ENCODE measurements at regions not wholly inside any gene's neighbourhood (a gene's known extent, or its start where the extent isn't known, plus 50 kb on each side); places are given as distances from the start of the nearest gene placed in this dataset.

DNA sequence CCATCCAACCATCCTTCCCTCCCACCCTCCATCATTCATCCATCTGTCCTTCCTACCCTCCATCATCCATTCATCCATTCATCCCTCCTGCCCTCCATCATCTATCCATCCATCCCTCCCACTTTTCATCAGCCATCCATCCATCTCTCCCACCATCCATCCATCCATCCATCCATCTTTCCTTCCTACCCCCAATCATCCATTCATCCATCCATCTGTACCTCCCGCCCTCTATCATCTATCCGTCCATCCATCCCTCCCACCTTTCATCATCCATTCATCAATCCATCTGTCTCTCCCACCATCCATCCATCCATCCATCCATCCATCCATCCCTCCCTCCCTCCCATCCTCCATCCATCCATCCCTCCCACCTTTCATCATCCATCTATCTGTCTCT is 968.8 kb downstream of the BRD1 start:
- TF ChIP-seq, protein P1, sequence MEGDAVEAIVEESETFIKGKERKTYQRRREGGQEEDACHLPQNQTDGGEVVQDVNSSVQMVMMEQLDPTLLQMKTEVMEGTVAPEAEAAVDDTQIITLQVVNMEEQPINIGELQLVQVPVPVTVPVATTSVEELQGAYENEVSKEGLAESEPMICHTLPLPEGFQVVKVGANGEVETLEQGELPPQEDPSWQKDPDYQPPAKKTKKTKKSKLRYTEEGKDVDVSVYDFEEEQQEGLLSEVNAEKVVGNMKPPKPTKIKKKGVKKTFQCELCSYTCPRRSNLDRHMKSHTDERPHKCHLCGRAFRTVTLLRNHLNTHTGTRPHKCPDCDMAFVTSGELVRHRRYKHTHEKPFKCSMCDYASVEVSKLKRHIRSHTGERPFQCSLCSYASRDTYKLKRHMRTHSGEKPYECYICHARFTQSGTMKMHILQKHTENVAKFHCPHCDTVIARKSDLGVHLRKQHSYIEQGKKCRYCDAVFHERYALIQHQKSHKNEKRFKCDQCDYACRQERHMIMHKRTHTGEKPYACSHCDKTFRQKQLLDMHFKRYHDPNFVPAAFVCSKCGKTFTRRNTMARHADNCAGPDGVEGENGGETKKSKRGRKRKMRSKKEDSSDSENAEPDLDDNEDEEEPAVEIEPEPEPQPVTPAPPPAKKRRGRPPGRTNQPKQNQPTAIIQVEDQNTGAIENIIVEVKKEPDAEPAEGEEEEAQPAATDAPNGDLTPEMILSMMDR (conservative IDR thresholded peaks at IDR 0.05; ENCODE audit: low read depth, low read length), result no peak
- TF ChIP-seq EZH2phosphoT487 (IDR thresholded peaks at IDR 0.05; ENCODE audit: borderline replicate concordance, low read length), result no peak

Data from PC-3 (cell line).